Body of pancreas (tissue), 4 donors: ENCODE measurements at regions not wholly inside any gene's neighbourhood (a gene's known extent, or its start where the extent isn't known, plus 50 kb on each side); places are given as distances from the start of the nearest gene placed in this dataset.

ENCODE experiments used
- ATAC-seq: fragments of 150-250 bp; one replicate; pipeline ENCODE4 v1.9.1; 2016
- DNase-seq, 4 donors: peaks; one replicate each; pipeline ENCODE4 v3.0.0-alpha.2; 2019
- H3K27ac ChIP-seq, 4 donors: fragments of 200-600 bp; sonication (generic); 1 replicate in 3 of 4; 2 replicates in 1 of 4; pipeline versions ENCODE4 v1.5.1 to v1.6.1; 2016 to 2019; ENCODE audit warnings: mild to moderate bottlenecking in 1 of 4, mixed read lengths in 1 of 4, moderate library complexity in 1 of 4
- H3K27me3 ChIP-seq, 2 donors: fragments of 200-600 bp; sonication (generic); one replicate each; pipeline ENCODE4 v1.6.0; 2016; ENCODE audit warnings: mild to moderate bottlenecking in 1 of 2
- H3K36me3 ChIP-seq, 2 donors: fragments of 200-600 bp; sonication (generic); replicated peaks in 1 of 2; 2 replicates each; pipeline ENCODE4 v1.5.1; 2016; ENCODE audit warnings: low read depth in 2 of 2; ENCODE audit not compliant: insufficient read depth in 1 of 2
- H3K4me1 ChIP-seq: fragments of 200-600 bp; sonication (generic); one replicate; pipeline ENCODE4 v1.6.0; 2016
- H3K4me3 ChIP-seq, 2 donors: fragments of 200-600 bp; sonication (generic); 1 replicate in 1 of 2; 2 replicates in 1 of 2; pipeline ENCODE4 v1.5.1; 2016 to 2019
- H3K9me3 ChIP-seq, 3 donors: fragments of 200-600 bp; sonication (generic); 1 replicate in 2 of 3; 2 replicates in 1 of 3; pipeline ENCODE4 v1.5.1; 2016
- POLR2A ChIP-seq, 3 donors: fragments of 450-650 bp; IDR thresholded peaks; one replicate each; pipeline ENCODE4 v1.6.1; 2016; ENCODE audit warnings: antibody characterized with exemption in 3 of 3, mild to moderate bottlenecking in 2 of 3
- WGBS, 2 donors: methylation state at CpG; one replicate each; pipeline ENCODE4 v1.1.5; 2017; 5-methylcytosine and 5-hydroxymethylcytosine counted together
- intact Hi-C: fragments of 100-400 bp; cut with DNase I; formaldehyde crosslinking; loops from one replicate; pipeline ENCODE4 v1.15.1; 2023
- TF ChIP-seq, protein P1 (sequence below), 7 experiments: fragments of 450-650 bp in 4 of 7; fragments of 200-600 bp in 3 of 7; sonication (generic) in 3 of 7; IDR thresholded peaks; one replicate each; pipeline ENCODE4 v1.5.1; 2016 to 2019; ENCODE audit warnings: antibody characterized with exemption in 7 of 7

- no peak for DNase-seq
- Histone ChIP-seq H3K36me3 (no peaks in the 10 kb centered on the region), H3K4me1 (peaks cover 15% of the 10 kb centered on the region), H3K27me3 (no peaks in the 10 kb centered on the region), H3K27ac (no peak overlapping the region), H3K4me3 (no peak overlapping the region), H3K9me3 (no peaks in the 10 kb centered on the region)
- ATAC-seq: no peak
- TF ChIP-seq, protein P1, sequence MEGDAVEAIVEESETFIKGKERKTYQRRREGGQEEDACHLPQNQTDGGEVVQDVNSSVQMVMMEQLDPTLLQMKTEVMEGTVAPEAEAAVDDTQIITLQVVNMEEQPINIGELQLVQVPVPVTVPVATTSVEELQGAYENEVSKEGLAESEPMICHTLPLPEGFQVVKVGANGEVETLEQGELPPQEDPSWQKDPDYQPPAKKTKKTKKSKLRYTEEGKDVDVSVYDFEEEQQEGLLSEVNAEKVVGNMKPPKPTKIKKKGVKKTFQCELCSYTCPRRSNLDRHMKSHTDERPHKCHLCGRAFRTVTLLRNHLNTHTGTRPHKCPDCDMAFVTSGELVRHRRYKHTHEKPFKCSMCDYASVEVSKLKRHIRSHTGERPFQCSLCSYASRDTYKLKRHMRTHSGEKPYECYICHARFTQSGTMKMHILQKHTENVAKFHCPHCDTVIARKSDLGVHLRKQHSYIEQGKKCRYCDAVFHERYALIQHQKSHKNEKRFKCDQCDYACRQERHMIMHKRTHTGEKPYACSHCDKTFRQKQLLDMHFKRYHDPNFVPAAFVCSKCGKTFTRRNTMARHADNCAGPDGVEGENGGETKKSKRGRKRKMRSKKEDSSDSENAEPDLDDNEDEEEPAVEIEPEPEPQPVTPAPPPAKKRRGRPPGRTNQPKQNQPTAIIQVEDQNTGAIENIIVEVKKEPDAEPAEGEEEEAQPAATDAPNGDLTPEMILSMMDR (IDR thresholded peaks at IDR 0.05): no peak
- no peak for TF ChIP-seq POLR2A (IDR thresholded peaks at IDR 0.05)
- intact Hi-C loops: no loop called here
- 92 to 94% methylated on average over 2 of the region's 2 CpGs for WGBS, 2 donors
These were observed 639.8 kb upstream of the ZEB2 start for GRCh38 chr2:145159676-145160075.

DNA sequence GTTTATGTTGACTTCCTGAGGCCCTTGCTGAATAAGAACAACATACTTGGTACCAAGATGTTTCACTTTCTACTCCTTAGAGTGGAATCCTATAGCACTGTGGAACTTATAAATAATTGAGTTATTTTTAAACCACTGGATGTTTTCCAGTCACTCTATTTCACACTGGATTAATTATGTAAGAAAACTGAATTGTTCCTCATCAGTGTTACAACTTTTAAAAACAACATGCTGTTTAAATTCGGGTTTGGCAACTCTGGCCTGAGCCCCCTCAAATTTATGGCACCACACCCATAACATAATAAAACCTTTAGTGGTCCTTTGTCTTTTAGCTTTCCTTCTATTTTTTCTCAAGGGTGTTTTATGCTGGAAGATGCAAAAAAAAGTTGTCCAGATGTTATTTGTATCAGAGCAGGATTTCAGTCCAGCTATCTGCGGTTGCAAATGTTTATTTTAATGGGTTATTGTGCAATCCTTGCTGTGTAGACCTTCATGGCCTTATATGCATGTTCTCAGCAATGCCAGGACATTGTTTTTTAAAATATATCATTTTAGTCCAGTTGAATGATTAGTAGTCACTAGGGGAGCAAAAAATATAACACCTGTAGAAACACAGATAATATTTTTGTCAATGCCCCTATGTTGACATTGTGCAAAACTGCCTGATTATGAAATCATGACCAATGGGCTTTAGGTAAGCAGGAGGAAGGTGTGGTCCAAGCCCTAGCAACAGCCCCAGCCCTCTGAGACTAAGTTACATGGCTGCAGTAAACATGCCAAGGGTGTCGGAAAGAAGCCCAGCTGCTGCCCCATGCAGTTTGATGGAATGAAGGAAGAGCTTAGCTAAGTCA lies 638.0 kb upstream of the ZEB2 start:
- 16 to 29% methylated on average over 3 of the region's 3 CpGs for WGBS, 2 donors
- no peak overlapping the region for H3K4me3 ChIP-seq
- peak overlapping the region in 2 of 4 donors; percentile 46 to 54 for H3K27ac ChIP-seq
- TF ChIP-seq, protein P1 (IDR thresholded peaks at IDR 0.05): no peak
- TF ChIP-seq POLR2A (IDR thresholded peaks at IDR 0.05): no peak
- peak; percentile 95 for ATAC-seq
- peak; percentile 74 to 88 (median 76) for DNase-seq
- no peaks in the 10 kb centered on the region for H3K9me3 ChIP-seq
- H3K27me3 ChIP-seq: no peaks in the 10 kb centered on the region
- H3K36me3 ChIP-seq: no peaks in the 10 kb centered on the region
- H3K4me1 ChIP-seq: peaks cover 15% of the 10 kb centered on the region
- intact Hi-C loops: no loop called here

GRCh38 chr2:145157036-145157675 lies 637.2 kb upstream of the ZEB2 start:
- Histone ChIP-seq H3K27me3 (no peaks in the 10 kb centered on the region), H3K27ac (peak overlapping the region in 1 of 4 donors; percentile 46), H3K4me1 (peaks cover 15% of the 10 kb centered on the region), H3K4me3 (no peak overlapping the region), H3K36me3 (no peaks in the 10 kb centered on the region), H3K9me3 (no peaks in the 10 kb centered on the region)
- intact Hi-C loops: no loop called here
- TF ChIP-seq, protein P1 (IDR thresholded peaks at IDR 0.05): no peak
- no peak for TF ChIP-seq POLR2A (IDR thresholded peaks at IDR 0.05)
- ATAC-seq (no peak), DNase-seq (no peak)

GRCh38 chr2:145156199-145156598 lies 636.3 kb upstream of the ZEB2 start:
- 90 to 96% methylated on average over 2 of the region's 2 CpGs for WGBS, 2 donors
- DNase-seq (no peak), ATAC-seq (no peak)
- Histone ChIP-seq H3K4me3 (no peak overlapping the region), H3K9me3 (no peaks in the 10 kb centered on the region), H3K4me1 (peaks cover 15% of the 10 kb centered on the region), H3K27me3 (no peaks in the 10 kb centered on the region), H3K36me3 (no peaks in the 10 kb centered on the region), H3K27ac (no peak overlapping the region)
- TF ChIP-seq, protein P1 (IDR thresholded peaks at IDR 0.05): no peak
- no peak for TF ChIP-seq POLR2A (IDR thresholded peaks at IDR 0.05)
- intact Hi-C loops: no loop called here
